H9 (cell line): ENCODE measurements at regions not wholly inside any gene's neighbourhood (a gene's known extent, or its start where the extent isn't known, plus 50 kb on each side); places are given as distances from the start of the nearest gene placed in this dataset.
"Not testable (repeated sequence)": the region's sequence is repeated elsewhere in the genome, so short reads cannot be mapped to it uniquely, and the experiment has no call there.

Experiments
- DNase-seq: peaks from one replicate; pipeline ENCODE4 v3.0.0-alpha.2; 2017
- H2AFZ ChIP-seq: one replicate; pipeline ENCODE4 v1.6.1; 2013; ENCODE audit warnings: mild to moderate bottlenecking, low read length, control low read depth, moderate library complexity
- H2AK5ac ChIP-seq: 2 replicates; pipeline ENCODE4 v1.6.1; 2013; ENCODE audit warnings: low read length, control low read depth, mixed read lengths; ENCODE audit not compliant: insufficient read length
- H2BK120ac ChIP-seq: one replicate; pipeline ENCODE4 v1.6.1; 2013; ENCODE audit warnings: low read depth, mild to moderate bottlenecking, low read length, control low read depth, inconsistent platforms; ENCODE audit not compliant: poor library complexity, severe bottlenecking
- H2BK12ac ChIP-seq: 2 replicates; pipeline ENCODE4 v1.6.1; 2013; ENCODE audit warnings: low read length, control low read depth, mixed read lengths, low read depth; ENCODE audit not compliant: insufficient read length
- H2BK15ac ChIP-seq: 2 replicates; pipeline ENCODE4 v1.6.1; 2013; ENCODE audit warnings: low read depth, low read length, control low read depth
- H2BK20ac ChIP-seq: one replicate; pipeline ENCODE4 v1.6.1; 2013; ENCODE audit warnings: low read depth, mild to moderate bottlenecking, low read length, control low read depth, inconsistent platforms; ENCODE audit not compliant: poor library complexity, severe bottlenecking
- H2BK5ac ChIP-seq: 2 replicates; pipeline ENCODE4 v1.6.1; 2013; ENCODE audit warnings: low read length, control low read depth, mixed read lengths; ENCODE audit not compliant: insufficient read length
- H3K14ac ChIP-seq: 2 replicates; pipeline ENCODE4 v1.6.1; 2013; ENCODE audit warnings: low read length, control low read depth; ENCODE audit not compliant: insufficient read depth
- H3K18ac ChIP-seq: 2 replicates; pipeline ENCODE4 v1.6.1; 2013; ENCODE audit warnings: low read depth, mild to moderate bottlenecking, mixed read lengths, low read length, control low read depth; ENCODE audit not compliant: insufficient read length
- H3K23ac ChIP-seq: 2 replicates; pipeline ENCODE4 v1.6.1; 2013; ENCODE audit warnings: low read length, control low read depth, mixed read lengths, low read depth; ENCODE audit not compliant: insufficient read length
- H3K23me2 ChIP-seq: 2 replicates; pipeline ENCODE4 v1.6.1; 2013; ENCODE audit warnings: low read depth, mild to moderate bottlenecking, mixed read lengths, low read length, control low read depth; ENCODE audit not compliant: insufficient read length, poor library complexity, severe bottlenecking
- H3K27ac ChIP-seq: 2 replicates; pipeline ENCODE4 v1.5.1; 2013; ENCODE audit warnings: low read length, control low read depth, mixed read lengths, low read depth; ENCODE audit not compliant: insufficient read length
- H3K27me3 ChIP-seq: 2 replicates; pipeline ENCODE4 v1.6.1; 2013; ENCODE audit warnings: low read length, control low read depth, inconsistent platforms; ENCODE audit not compliant: insufficient read depth
- H3K4ac ChIP-seq: 2 replicates; pipeline ENCODE4 v1.6.1; 2013; ENCODE audit warnings: low read depth, mild to moderate bottlenecking, control low read depth, inconsistent platforms, low read length, moderate library complexity
- H3K4me1 ChIP-seq: 2 replicates; pipeline ENCODE4 v1.6.1; 2013; ENCODE audit warnings: low read length, control low read depth, inconsistent platforms; ENCODE audit not compliant: insufficient read depth
- H3K4me2 ChIP-seq: 2 replicates; pipeline ENCODE4 v1.6.1; 2013; ENCODE audit warnings: low read length, control low read depth, mixed read lengths; ENCODE audit not compliant: insufficient read length, insufficient read depth
- H3K56ac ChIP-seq: 2 replicates; pipeline ENCODE4 v1.6.1; 2013; ENCODE audit warnings: low read depth, mild to moderate bottlenecking, mixed read lengths, low read length, control low read depth; ENCODE audit not compliant: insufficient read length
- H3K79me1 ChIP-seq: 2 replicates; pipeline ENCODE4 v1.6.1; 2013; ENCODE audit warnings: low read depth, mild to moderate bottlenecking, moderate library complexity, low read length, control low read depth, inconsistent platforms; ENCODE audit not compliant: insufficient read depth, poor library complexity, severe bottlenecking
- H3K79me2 ChIP-seq: 2 replicates; pipeline ENCODE4 v1.6.1; 2013; ENCODE audit warnings: low read length, control low read depth, inconsistent platforms; ENCODE audit not compliant: insufficient read depth
- H3K9ac ChIP-seq: 2 replicates; pipeline ENCODE4 v1.6.1; 2013; ENCODE audit warnings: low read length, control low read depth, mixed read lengths; ENCODE audit not compliant: insufficient read length; ENCODE audit errors: extremely low read depth
- H3K9me3 ChIP-seq: one replicate; pipeline ENCODE4 v1.6.1; 2013; ENCODE audit warnings: low read depth, low read length, inconsistent platforms; ENCODE audit not compliant: control insufficient read depth
- H3T11ph ChIP-seq: one replicate; pipeline ENCODE4 v1.6.1; 2013; ENCODE audit warnings: mild to moderate bottlenecking, low read length, control low read depth, inconsistent platforms
- H4K20me1 ChIP-seq: one replicate; pipeline ENCODE4 v1.6.1; 2013; ENCODE audit not compliant: control insufficient read depth, insufficient read length, insufficient read depth
- H4K5ac ChIP-seq: 2 replicates; pipeline ENCODE4 v1.6.1; 2013; ENCODE audit warnings: low read depth, mild to moderate bottlenecking, mixed read lengths, low read length, control low read depth; ENCODE audit not compliant: insufficient read length
- H4K8ac ChIP-seq: replicated peaks from 2 replicates; pipeline ENCODE4 v1.6.1; 2013; ENCODE audit warnings: low read length, control low read depth, mixed read lengths, low read depth; ENCODE audit not compliant: insufficient read length
- H4K91ac ChIP-seq: 2 replicates; pipeline ENCODE4 v1.6.1; 2013; ENCODE audit warnings: low read depth, mild to moderate bottlenecking, moderate library complexity, mixed read lengths, low read length, control low read depth; ENCODE audit not compliant: insufficient read length
- H3K27ac Mint-ChIP-seq, 3 experiments: 2 replicates in 2 of 3; 3 replicates in 1 of 3; pipeline ENCODE4 v1.8.0; 2020 to 2021; ENCODE audit warnings: mixed read lengths in 3 of 3, mild to moderate bottlenecking in 1 of 3, moderate library complexity in 1 of 3
- H3K27me3 Mint-ChIP-seq: 2 replicates; pipeline ENCODE4 v1.8.0; 2021; ENCODE audit warnings: low read depth, mild to moderate bottlenecking, moderate library complexity, mixed read lengths
- H3K36me3 Mint-ChIP-seq, 3 experiments: 2 replicates in 2 of 3; 3 replicates in 1 of 3; pipeline ENCODE4 v1.8.0; 2020 to 2021; ENCODE audit warnings: low read depth in 3 of 3, mixed read lengths in 3 of 3; ENCODE audit not compliant: insufficient read depth in 1 of 3
- H3K4me1 Mint-ChIP-seq, 2 experiments: 2 replicates each; pipeline ENCODE4 v1.8.0; 2020; ENCODE audit warnings: mixed read lengths in 2 of 2
- H3K4me3 Mint-ChIP-seq, 2 experiments: 2 replicates in 1 of 2; 3 replicates in 1 of 2; pipeline ENCODE4 v1.8.0; 2020 to 2021; ENCODE audit warnings: mild to moderate bottlenecking in 2 of 2, mixed read lengths in 2 of 2, moderate library complexity in 1 of 2
- H3K9me3 Mint-ChIP-seq, 2 experiments: 2 replicates in 1 of 2; 3 replicates in 1 of 2; pipeline ENCODE4 v1.8.0; 2020; ENCODE audit warnings: mild to moderate bottlenecking in 2 of 2, mixed read lengths in 2 of 2, moderate library complexity in 1 of 2
- WGBS: extraction: QIAGEN DNeasy Blood & Tissue Kit; methylation state at CpG from one replicate; pipeline ENCODE4 v1.1.7; 2013; ENCODE audit warnings: missing lambda C conversion rate, low lambda C conversion rate, mixed read lengths; ENCODE audit not compliant: insufficient read length; ENCODE audit errors: extremely low coverage; 5-methylcytosine and 5-hydroxymethylcytosine counted together

DNA sequence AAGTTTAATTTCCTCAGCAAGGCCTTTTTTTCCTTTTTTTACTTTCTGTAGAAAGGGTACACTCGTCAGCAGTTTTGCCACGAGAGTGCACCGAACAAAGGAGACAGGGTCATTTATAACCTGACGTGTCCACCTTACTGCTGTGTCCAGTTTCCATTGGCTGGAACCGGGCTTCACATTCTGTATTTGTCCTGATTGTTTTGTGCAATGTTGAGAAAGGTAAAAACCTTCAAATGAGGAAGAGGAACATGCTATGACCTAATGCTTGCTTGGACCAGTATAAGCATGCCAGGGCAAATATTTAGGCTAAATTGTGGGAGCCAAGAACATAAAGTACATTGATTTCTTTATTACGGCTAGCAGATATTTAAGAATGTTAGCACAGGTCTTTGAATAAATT, 101.9 kb upstream of the STX18 start:
- DNase-seq, H2BK120ac ChIP-seq, H2BK5ac ChIP-seq, H3K4me2 ChIP-seq, H3K23me2 ChIP-seq, H3K79me1 ChIP-seq, H4K20me1 ChIP-seq, H3K4me1 ChIP-seq, H4K91ac ChIP-seq, H3K27ac Mint-ChIP-seq, H3K56ac ChIP-seq, H3K9me3 ChIP-seq, H3K27me3 ChIP-seq, H3K9me3 Mint-ChIP-seq, H2BK20ac ChIP-seq, H3K14ac ChIP-seq, H3K4ac ChIP-seq, H3K79me2 ChIP-seq, H2BK15ac ChIP-seq, H3K4me3 Mint-ChIP-seq, H2AFZ ChIP-seq, H3K27ac ChIP-seq, H3T11ph ChIP-seq, H2BK12ac ChIP-seq, H3K18ac ChIP-seq, H3K23ac ChIP-seq, H4K5ac ChIP-seq, H3K9ac ChIP-seq, H2AK5ac ChIP-seq, H4K8ac ChIP-seq: not testable (repeated sequence)
- Mint-ChIP-seq H3K4me1 (peaks cover 42 to 44% of the 10 kb centered on the region in 2 experiments), H3K27me3 (peaks cover 34% of the 10 kb centered on the region), H3K36me3 (peaks cover 2 to 13% (median 3%) of the 10 kb centered on the region in 3 experiments; a peak in 6 of 7 replicates)
- WGBS: no CpG with 5 or more reads among the region's 6 CpGs
